ENCODE measurements at regions not wholly inside any gene's neighbourhood (a gene's known extent, or its start where the extent isn't known, plus 50 kb on each side); places are given as distances from the start of the nearest gene placed in this dataset.

GRCh38 chr9:14447103-14447502 is 133.2 kb upstream of the NFIB start:
- H3K4me3 Mint-ChIP-seq = no peak overlapping the region
- no peaks in the 10 kb centered on the region for H3K79me2 ChIP-seq (ENCODE audit: insufficient read depth, low read length)

More at GRCh38 chr9:14447103-14447502, 133.2 kb upstream of the NFIB start:
- Mint-ChIP-seq H3K27ac (no peak overlapping the region), H3K4me1 (peaks cover 0 to 5% of the 10 kb centered on the region in 2 experiments; a peak in 2 of 4 replicates), H3K27me3 (ENCODE audit: low read depth) (no peaks in the 10 kb centered on the region), H3K9me3 (no peaks in the 10 kb centered on the region), H3K36me3 (ENCODE audit: insufficient read depth in 1 of 3, low read depth in 3 of 3) (no peaks in the 10 kb centered on the region)
- no peak overlapping the region for H3K4ac ChIP-seq (ENCODE audit: low read depth, low read length)
- no peak overlapping the region for H3K4me2 ChIP-seq (ENCODE audit: insufficient read depth, insufficient read length, low read length)
- no peak overlapping the region for H2BK20ac ChIP-seq (ENCODE audit: low read depth, low read length, poor library complexity, severe bottlenecking)
- H3T11ph ChIP-seq (ENCODE audit: low read length) = no peak overlapping the region
- H2BK5ac ChIP-seq (ENCODE audit: insufficient read length, low read length) = no peak overlapping the region
- TF ChIP-seq CTCF (conservative IDR thresholded peaks at IDR 0.05) = no peak
- H3K23me2 ChIP-seq (ENCODE audit: insufficient read length, low read depth, low read length, poor library complexity, severe bottlenecking) = no peaks in the 10 kb centered on the region
- no peak overlapping the region for H2BK15ac ChIP-seq (ENCODE audit: low read depth, low read length)
- H3K18ac ChIP-seq (ENCODE audit: insufficient read length, low read depth, low read length) = no peak overlapping the region
- no peaks in the 10 kb centered on the region for H4K20me1 ChIP-seq (ENCODE audit: control insufficient read depth, insufficient read depth, insufficient read length)
- H3K27ac ChIP-seq (ENCODE audit: insufficient read length, low read depth, low read length) = no peak overlapping the region
- DNase-seq = no peak
- no peaks in the 10 kb centered on the region for H3K4me1 ChIP-seq (ENCODE audit: insufficient read depth, low read length)
- H2AFZ ChIP-seq (ENCODE audit: low read length) = no peak overlapping the region
- no peak overlapping the region for H3K23ac ChIP-seq (ENCODE audit: insufficient read length, low read depth, low read length)
- no peaks in the 10 kb centered on the region for H3K9me3 ChIP-seq (ENCODE audit: control insufficient read depth, low read depth, low read length)
- H3K56ac ChIP-seq (ENCODE audit: insufficient read length, low read depth, low read length) = no peak overlapping the region
- no peak overlapping the region for H3K14ac ChIP-seq (ENCODE audit: insufficient read depth, low read length)
- no peak overlapping the region for H4K5ac ChIP-seq (ENCODE audit: insufficient read length, low read depth, low read length)
- no peaks in the 10 kb centered on the region for H3K79me1 ChIP-seq (ENCODE audit: insufficient read depth, low read depth, low read length, poor library complexity, severe bottlenecking)
- H4K8ac ChIP-seq (replicated peaks; ENCODE audit: insufficient read length, low read depth, low read length) = no peak overlapping the region
- no peak overlapping the region for H2AK5ac ChIP-seq (ENCODE audit: insufficient read length, low read length)
- WGBS (ENCODE audit: extremely low coverage, insufficient read length, low lambda C conversion rate) = no CpG with 5 or more reads among the region's 3 CpGs
- no peak overlapping the region for H2BK120ac ChIP-seq (ENCODE audit: low read depth, low read length, poor library complexity, severe bottlenecking)
- H4K91ac ChIP-seq (ENCODE audit: insufficient read length, low read depth, low read length) = no peak overlapping the region
- H3K9ac ChIP-seq (ENCODE audit: extremely low read depth, insufficient read length, low read length) = no peak overlapping the region
- no peak overlapping the region for H2BK12ac ChIP-seq (ENCODE audit: insufficient read length, low read depth, low read length)
- H3K27me3 ChIP-seq (ENCODE audit: insufficient read depth, low read length) = no peaks in the 10 kb centered on the region
